Stimulated activated CD4-positive, alpha-beta T cell treated with anti-CD3 and anti-CD28 coated beads, Interleukin-4, amount 100 ng/mL, for 4 hours (primary cell): ENCODE measurements at regions not wholly inside any gene's neighbourhood (a gene's known extent, or its start where the extent isn't known, plus 50 kb on each side); places are given as distances from the start of the nearest gene placed in this dataset.
"Not testable (repeated sequence)": the region's sequence is repeated elsewhere in the genome, so short reads cannot be mapped to it uniquely, and the experiment has no call there.

ENCODE experiments used
- DNase-seq, 2 experiments: peaks; one replicate each; pipeline ENCODE4 v3.0.0-alpha.2; 2020

- peak; percentile 67 to 68 for DNase-seq
Measured at GRCh38 chr14:106348873-106349540, 822.6 kb downstream of the TMEM121 start.

DNA sequence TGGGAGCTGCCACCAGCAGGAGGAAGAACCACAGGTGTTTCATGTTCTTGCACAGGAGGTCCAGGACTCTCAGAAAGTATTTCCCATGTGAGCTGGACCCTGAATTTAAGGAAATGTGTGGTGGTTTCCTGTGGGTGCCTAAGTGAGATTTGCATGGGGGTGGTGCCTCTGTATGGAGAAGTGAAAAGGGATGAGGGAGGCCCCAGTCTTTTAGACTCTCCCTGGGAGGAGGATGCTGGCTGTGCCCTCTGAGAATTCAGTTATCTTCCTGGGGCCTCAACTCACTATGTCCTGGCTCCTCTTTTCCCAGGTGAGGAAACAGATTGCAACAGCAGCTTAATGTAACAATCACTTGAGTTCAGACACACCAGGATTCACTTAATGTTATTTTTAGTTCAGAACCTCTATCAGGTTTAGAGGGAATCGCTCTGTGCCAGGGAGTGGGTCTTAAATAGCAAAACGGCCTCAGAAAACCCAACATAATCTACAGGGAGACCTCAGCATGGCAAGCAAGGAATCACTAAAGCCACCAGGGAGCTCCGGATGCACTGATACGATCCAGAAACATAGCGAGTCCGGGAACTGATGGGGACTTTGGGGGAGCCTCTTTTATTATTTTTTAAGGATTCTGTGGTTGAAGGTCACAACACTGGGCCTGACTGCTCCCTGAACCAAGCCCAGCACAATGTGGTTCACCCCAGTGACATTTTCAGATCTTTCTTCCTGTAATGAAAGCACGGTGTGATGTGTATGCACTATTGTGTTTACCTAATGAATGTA, 823.5 kb downstream of the TMEM121 start:
- DNase-seq, result not testable (repeated sequence)

DNA sequence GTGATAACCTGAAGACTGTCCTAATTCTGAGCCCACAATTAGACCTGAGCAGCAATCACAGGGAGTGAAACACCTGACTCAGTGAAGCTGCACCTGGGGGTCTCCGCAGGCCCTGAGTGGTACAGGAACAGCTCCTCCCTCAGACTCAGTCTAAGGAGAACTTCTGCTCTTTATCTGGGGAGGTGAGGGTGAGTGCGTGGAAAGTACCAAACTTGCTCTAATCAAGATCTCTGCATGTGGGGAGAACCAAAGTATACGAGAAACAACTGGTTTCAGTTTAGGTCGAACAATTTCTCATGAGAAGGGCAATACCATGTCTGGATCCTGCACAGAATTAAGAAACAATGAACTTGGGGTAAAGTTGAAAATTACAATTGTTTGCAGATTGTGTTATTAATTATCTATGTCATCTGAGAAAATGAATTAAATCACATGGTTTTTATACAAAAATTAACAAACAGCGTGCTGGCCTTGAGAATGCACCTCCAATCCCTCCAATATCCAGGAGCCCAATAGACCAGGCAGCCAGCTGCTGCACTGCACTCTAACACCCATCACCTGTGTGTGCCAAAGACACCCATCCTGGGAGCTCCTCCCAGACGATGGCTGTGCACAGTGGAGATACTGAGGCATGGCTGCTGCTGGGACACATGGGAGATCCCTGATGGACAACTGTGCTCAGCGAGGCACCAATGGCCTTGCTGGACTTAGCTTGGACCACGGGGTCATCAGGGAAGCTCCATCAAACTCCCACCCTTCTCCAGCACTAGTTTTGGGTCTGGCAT, 828.8 kb downstream of the TMEM121 start:
- not testable (repeated sequence) for DNase-seq

GRCh38 chr14:106355881-106356642, 829.7 kb downstream of the TMEM121 start:
- not testable (repeated sequence) for DNase-seq

DNA sequence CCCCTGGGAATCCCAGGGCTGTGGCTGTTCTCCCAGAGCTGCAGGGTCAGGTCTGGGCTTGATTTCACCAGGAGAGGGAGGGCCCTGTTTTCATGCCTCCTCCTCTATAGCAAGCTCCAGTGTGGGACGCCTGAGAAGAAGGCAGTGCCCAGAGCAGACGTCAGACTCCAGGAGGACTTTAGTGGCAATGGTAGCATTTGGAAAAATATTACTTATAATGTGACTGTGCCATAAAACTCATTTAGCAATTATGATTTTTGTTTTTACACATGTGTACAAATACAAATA, 830.2 kb downstream of the TMEM121 start:
- not testable (repeated sequence) for DNase-seq

GRCh38 chr14:106359157-106359887, 832.9 kb downstream of the TMEM121 start:
- DNase-seq, result not testable (repeated sequence)

GRCh38 chr14:106365371-106365770, 839.0 kb downstream of the TMEM121 start:
- not testable (repeated sequence) for DNase-seq

DNA sequence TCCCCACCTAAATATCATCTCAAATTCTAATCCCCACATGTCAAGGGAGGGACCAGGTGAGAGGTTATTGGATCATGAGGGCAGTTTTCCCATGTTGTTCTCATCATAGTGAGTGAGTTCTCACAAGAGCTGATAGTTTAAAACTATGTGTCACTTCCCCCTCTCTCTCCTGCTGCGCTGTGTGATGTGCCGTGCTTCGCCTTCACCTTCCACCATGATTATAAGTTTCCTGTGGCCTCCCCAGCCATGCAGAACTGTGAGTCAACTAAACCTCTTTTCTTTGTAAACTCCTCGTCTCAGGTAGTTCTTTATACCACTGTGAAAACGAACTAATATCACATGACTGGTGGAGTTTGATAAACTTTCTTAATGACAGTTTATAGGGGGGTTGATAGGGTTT, 839.5 kb downstream of the TMEM121 start:
- not testable (repeated sequence) for DNase-seq

DNA sequence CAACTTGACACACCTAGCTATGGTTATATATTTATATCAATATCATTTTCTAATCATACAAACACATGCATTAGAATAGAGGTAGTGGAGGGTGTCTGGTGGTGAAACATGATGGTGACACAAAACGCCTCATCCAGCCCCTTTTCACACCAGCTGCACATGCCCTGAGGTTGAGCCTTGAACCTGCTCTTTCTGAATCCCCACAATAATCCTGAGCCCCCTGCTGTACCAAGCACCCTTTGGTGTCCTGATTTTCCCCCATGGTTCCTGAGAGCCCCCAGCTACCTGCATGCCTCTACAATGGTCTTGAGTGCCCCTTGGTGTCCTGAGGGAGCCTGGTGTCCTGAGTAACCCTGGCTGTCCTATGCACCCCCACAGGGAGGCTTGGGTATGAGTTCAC, 840.6 kb downstream of the TMEM121 start:
- DNase-seq, result not testable (repeated sequence)

- DNase-seq, result not testable (repeated sequence)
Measured at GRCh38 chr14:106369456-106369855, 843.1 kb downstream of the TMEM121 start.

DNA sequence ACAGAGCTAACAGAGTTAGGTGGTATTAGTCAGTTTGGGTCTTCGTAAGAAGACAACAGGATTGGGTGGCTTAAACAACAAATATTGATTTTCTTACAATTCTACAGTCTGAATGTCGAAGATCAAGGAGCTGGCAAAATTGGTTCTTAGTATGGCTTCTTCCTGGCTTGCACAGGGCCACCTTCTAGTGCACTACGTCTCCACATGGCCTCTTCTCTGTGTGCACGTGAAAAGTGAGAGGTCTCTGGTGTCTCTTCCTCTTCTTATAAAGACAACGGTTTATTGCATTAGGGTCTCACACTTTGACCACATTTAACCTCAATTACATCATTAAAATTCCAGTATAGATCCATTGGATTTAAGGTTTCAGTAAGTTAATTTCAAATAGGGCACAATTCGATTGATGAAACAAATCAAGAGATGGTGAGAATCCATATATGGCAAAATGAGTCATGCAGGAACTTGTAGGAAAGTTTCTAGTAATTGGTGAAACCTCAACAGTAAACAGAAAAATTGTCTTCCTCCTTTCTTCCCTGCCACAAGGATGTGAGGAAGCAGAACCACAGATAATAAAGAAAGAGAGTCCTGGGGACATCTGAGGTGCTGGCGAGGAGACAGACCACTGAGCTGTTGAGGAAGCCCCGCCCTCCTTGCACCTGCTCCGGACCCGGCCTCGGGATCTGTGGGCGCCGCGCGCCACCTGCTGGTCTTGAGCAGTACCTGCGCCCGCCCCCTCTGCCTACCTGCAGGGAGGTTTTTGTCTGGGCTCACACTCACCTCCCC, 846.7 kb downstream of the TMEM121 start:
- peak; percentile 76 to 78 for DNase-seq

DNA sequence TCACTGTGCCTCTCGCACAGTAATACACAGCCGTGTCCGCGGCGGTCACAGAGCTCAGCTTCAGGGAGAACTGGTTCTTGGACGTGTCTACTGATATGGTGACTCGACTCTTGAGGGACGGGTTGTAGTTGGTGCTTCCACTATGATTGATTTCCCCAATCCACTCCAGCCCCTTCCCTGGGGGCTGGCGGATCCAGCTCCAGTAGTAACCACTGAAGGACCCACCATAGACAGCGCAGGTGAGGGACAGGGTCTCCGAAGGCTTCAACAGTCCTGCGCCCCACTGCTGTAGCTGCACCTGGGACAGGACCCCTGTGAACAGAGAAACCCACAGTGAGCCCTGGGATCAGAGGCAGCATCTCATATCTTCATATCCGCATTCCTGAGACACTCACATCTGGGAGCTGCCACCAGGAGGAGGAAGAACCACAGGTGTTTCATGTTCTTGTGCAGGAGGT, 847.3 kb downstream of the TMEM121 start:
- not testable (repeated sequence) for DNase-seq

GRCh38 chr14:106377432-106377831, 851.0 kb downstream of the TMEM121 start:
- DNase-seq, result no peak

DNA sequence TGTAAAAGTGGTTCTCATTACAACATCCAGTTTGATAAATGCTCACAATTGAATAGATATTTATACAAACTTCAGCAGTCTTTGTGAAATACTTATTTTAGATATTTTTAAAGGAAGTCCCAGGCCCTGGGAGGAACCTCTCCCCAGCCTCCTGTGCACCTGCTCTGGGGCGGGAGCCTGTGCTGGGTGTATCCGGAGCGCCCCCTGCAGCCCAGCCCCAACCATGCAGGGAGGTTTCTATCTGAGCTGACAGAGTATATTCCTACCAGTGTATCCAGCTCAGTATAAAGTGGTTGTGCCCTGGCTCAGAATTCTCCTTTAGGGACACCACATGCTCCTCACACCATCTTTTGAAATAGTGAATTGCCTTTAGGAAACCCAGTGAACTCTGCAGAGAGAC, 851.8 kb downstream of the TMEM121 start:
- peak in 1 of 2 experiments; percentile 21 for DNase-seq

- DNase-seq, result no peak
Measured at GRCh38 chr14:106380740-106381139, 854.4 kb downstream of the TMEM121 start.

- not testable (repeated sequence) for DNase-seq
Measured at GRCh38 chr14:106389186-106389585, 862.8 kb downstream of the TMEM121 start.

GRCh38 chr14:106390401-106390800, 864.0 kb downstream of the TMEM121 start:
- no peak for DNase-seq

DNA sequence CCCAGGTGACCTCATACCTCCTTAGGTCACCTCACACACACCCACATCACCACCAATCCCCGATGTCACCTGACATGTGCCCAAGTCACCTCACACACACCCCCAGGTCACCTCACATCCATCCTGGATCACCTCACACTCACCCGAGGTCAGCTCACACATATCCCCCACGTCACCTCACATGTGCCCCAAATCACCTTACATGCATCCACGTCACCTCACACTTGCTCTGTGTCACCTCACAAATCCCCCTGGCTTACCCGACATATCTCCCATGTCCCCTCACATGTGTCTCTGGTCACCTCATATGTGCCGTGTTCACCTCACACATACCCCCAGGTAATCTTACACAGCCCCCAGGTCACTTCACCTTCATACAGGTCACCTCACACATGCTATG, 864.6 kb downstream of the TMEM121 start:
- DNase-seq, result no peak

DNA sequence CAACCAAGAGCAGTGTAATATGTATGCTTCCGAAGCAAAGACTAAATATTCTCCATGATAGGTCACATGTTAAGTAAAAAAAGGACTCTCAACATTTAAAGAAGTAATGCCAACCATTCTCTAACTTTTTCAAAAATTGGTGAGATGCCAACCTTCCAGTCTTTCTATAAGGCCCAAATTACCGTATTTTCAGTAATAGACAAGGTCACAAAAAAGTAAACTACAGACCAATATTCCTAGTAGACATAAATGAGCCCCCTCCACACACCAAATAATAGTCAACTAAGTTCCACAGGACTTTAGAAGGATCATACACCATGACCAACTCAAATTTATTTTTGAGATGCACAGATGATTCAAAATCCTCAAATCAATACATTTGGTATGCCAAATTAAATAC, 867.4 kb downstream of the TMEM121 start:
- no peak for DNase-seq

DNA sequence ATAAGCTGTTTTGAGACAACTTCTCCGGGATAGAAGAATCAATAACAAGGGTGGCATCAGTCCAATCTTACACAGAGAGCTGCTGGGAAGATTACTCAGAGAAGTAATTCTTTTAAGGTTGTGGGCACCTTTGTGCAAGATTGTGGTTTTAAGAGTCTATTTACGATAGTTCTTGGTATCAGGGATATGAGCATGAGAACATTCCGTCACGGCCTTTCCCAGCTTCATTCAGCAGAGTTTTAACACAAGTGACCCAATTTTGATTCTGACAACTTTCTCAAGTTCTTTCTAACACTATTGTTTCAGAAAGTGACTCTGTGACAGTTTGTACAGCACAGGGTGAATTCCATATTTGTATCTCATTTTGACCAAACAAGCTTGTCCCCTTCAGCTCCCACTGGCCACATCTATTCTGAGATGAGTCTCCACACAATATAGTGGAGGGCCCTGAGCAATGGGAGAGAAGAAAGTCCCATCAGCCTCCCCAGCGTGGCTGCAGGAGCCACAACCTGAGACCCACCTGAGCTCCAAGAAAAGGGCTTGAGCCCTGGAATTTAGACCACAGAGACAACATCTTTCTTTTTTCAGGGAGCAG, 869.2 kb downstream of the TMEM121 start:
- DNase-seq, result no peak

- no peak for DNase-seq
Measured at GRCh38 chr14:106396999-106397398, 870.6 kb downstream of the TMEM121 start.
